Colonic mucosa (tissue), 4 donors: ENCODE measurements at regions not wholly inside any gene's neighbourhood (a gene's known extent, or its start where the extent isn't known, plus 50 kb on each side); places are given as distances from the start of the nearest gene placed in this dataset.

ENCODE experiments used
- DNase-seq: peaks from one replicate; pipeline ENCODE4 v3.0.0-alpha.2; 2020
- H3K27ac ChIP-seq: fragments of 200-600 bp; one replicate; pipeline ENCODE4 v1.8.0; 2021
- H3K27me3 ChIP-seq: fragments of 200-600 bp; one replicate; pipeline ENCODE4 v1.8.0; 2021
- H3K36me3 ChIP-seq: fragments of 200-600 bp; one replicate; pipeline ENCODE4 v1.8.0; 2021
- H3K4me1 ChIP-seq: fragments of 200-600 bp; one replicate; pipeline ENCODE4 v1.8.0; 2021; ENCODE audit warnings: mild to moderate bottlenecking
- H3K4me3 ChIP-seq: fragments of 200-600 bp; one replicate; pipeline ENCODE4 v1.8.0; 2021
- H3K9ac ChIP-seq, 2 donors: one replicate each; pipeline ENCODE4 v1.7.0; 2013; ENCODE audit warnings: control low read depth in 2 of 2, low read depth in 2 of 2, low read length in 2 of 2
- H3K9me3 ChIP-seq: fragments of 200-600 bp; one replicate; pipeline ENCODE4 v1.8.0; 2021
- CTCF ChIP-seq: fragments of 200-600 bp; IDR thresholded peaks from one replicate; pipeline ENCODE4 v1.8.0; 2022; ENCODE audit warnings: antibody characterized with exemption, mild to moderate bottlenecking
- intact Hi-C: fragments of 100-400 bp; cut with DNase I; formaldehyde crosslinking; loops from one replicate; pipeline ENCODE4 v1.14.1; 2022
- donor health status: healthy.
- donor health status: DM: no; HTN: no; CAD: no.
- donor health status: DM: no; HTN: no; CAD: no.

- intact Hi-C loops: no loop called here
- no peak overlapping the region for H3K27ac ChIP-seq
- no peaks in the 10 kb centered on the region for H3K27me3 ChIP-seq
- no peak for DNase-seq
- H3K9me3 ChIP-seq: no peaks in the 10 kb centered on the region
- no peak overlapping the region for H3K4me3 ChIP-seq
- no peak for TF ChIP-seq CTCF
- no peaks in the 10 kb centered on the region for H3K4me1 ChIP-seq
- no peak overlapping the region for H3K9ac ChIP-seq
- H3K36me3 ChIP-seq: no peaks in the 10 kb centered on the region
Observed at GRCh38 chr20:33914919-33915318, 78.8 kb upstream of the RALY start.

GRCh38 chr20:33915726-33916331 lies 77.9 kb upstream of the RALY start:
- Histone ChIP-seq H3K9ac (no peak overlapping the region), H3K36me3 (no peaks in the 10 kb centered on the region), H3K4me1 (no peaks in the 10 kb centered on the region), H3K27ac (no peak overlapping the region), H3K9me3 (no peaks in the 10 kb centered on the region), H3K27me3 (no peaks in the 10 kb centered on the region), H3K4me3 (no peak overlapping the region)
- peak; percentile 69 for TF ChIP-seq CTCF
- peak; percentile 59 for DNase-seq
- intact Hi-C loops: no loop called here

GRCh38 chr20:33916768-33917167 lies 76.9 kb upstream of the RALY start:
- no peak for DNase-seq
- Histone ChIP-seq H3K9me3 (no peaks in the 10 kb centered on the region), H3K27ac (no peak overlapping the region), H3K36me3 (no peaks in the 10 kb centered on the region), H3K4me3 (no peak overlapping the region), H3K4me1 (no peaks in the 10 kb centered on the region), H3K9ac (no peak overlapping the region), H3K27me3 (no peaks in the 10 kb centered on the region)
- no peak for TF ChIP-seq CTCF
- intact Hi-C loops: no loop called here

- no peak for DNase-seq
- TF ChIP-seq CTCF: no peak
Observed at GRCh38 chr20:33917831-33918525, 75.7 kb upstream of the RALY start.

GRCh38 chr20:33918662-33919061 lies 75.0 kb upstream of the RALY start:
- no peak overlapping the region for H3K9ac ChIP-seq
- H3K4me3 ChIP-seq: no peak overlapping the region
- peaks cover 3% of the 10 kb centered on the region for H3K27me3 ChIP-seq
- no peak for DNase-seq
- no peaks in the 10 kb centered on the region for H3K4me1 ChIP-seq
- TF ChIP-seq CTCF: no peak
- H3K9me3 ChIP-seq: no peaks in the 10 kb centered on the region
- no peak overlapping the region for H3K27ac ChIP-seq
- no peaks in the 10 kb centered on the region for H3K36me3 ChIP-seq
- intact Hi-C loops: no loop called here

More at GRCh38 chr20:33917831-33918525, 75.7 kb upstream of the RALY start:
- no peak overlapping the region for H3K4me3 ChIP-seq
- peaks cover 2% of the 10 kb centered on the region for H3K27me3 ChIP-seq
- no peak overlapping the region for H3K9ac ChIP-seq
- H3K36me3 ChIP-seq: no peaks in the 10 kb centered on the region
- H3K9me3 ChIP-seq: no peaks in the 10 kb centered on the region
- H3K27ac ChIP-seq: no peak overlapping the region
- intact Hi-C loops: no loop called here
- no peaks in the 10 kb centered on the region for H3K4me1 ChIP-seq
